Activated CD8-positive, alpha-beta memory T cell treated with anti-CD3 and anti-CD28 coated beads, Interleukin-2, amount 50 U/mL, for 48 hours (primary cell): ENCODE measurements at regions not wholly inside any gene's neighbourhood (a gene's known extent, or its start where the extent isn't known, plus 50 kb on each side); places are given as distances from the start of the nearest gene placed in this dataset.
"Not testable (repeated sequence)": the region's sequence is repeated elsewhere in the genome, so short reads cannot be mapped to it uniquely, and the experiment has no call there.

ENCODE experiments used
- DNase-seq: peaks from one replicate; pipeline ENCODE4 v3.0.0-alpha.2; 2020

- DNase-seq, result not testable (repeated sequence)
These were observed 286.6 kb upstream of the C1QTNF3 start for GRCh38 chr5:34329611-34330108.

- not testable (repeated sequence) for DNase-seq
These were observed 289.0 kb upstream of the C1QTNF3 start for GRCh38 chr5:34331928-34332454.

DNA sequence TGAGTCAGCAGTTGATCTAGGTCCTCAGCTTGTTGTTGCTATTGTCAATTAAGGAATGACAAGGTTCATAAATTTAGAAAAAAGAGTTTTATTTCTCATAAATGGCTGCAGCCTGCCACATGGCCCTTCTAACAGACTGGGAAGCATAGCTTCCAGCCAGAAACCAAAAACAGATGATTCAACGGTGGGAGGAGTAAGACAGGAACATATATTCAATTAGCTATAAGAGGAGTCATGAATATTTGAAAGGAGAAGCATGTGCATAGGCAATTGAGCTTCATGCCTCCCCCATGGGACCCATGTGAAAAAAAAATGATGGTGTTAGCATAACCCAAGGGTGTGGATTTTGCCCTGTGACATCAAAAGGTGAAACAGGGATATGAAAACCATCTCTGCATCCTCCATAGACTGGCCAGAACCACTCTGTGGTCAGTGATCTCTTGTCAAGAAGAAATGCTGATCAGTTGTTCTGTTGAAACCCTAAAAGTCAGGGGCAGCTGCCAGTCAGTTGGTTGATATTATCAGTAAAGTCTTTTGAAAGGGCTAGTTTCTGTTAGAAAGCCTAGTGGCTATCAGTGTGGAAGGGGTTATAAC is 296.5 kb upstream of the C1QTNF3 start:
- not testable (repeated sequence) for DNase-seq

- not testable (repeated sequence) for DNase-seq
These were observed 301.7 kb upstream of the RAI14 start for GRCh38 chr5:34354440-34354839.

GRCh38 chr5:34371417-34371816 is 284.7 kb upstream of the RAI14 start:
- DNase-seq, result not testable (repeated sequence)

DNA sequence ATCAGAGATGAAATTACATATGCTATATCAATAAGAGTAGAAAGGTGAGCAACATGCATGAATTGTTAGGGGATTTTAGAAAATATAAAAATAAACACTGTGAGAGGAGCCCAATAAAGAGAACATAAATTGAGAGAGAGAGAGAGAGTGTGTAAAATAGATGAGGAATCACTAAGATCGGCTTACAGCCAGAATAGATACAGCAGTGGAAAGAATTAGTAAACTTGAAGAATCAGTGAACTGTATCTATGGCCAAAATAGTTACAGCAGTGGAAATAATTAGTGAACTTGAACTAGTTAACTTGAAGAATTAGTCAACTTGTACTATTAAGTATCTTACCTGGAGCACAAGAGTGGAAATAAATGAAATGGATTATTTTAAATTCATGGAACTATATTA is 284.3 kb upstream of the RAI14 start:
- DNase-seq, result not testable (repeated sequence)

- DNase-seq, result not testable (repeated sequence)
These were observed 283.4 kb upstream of the RAI14 start for GRCh38 chr5:34372739-34373138.

DNA sequence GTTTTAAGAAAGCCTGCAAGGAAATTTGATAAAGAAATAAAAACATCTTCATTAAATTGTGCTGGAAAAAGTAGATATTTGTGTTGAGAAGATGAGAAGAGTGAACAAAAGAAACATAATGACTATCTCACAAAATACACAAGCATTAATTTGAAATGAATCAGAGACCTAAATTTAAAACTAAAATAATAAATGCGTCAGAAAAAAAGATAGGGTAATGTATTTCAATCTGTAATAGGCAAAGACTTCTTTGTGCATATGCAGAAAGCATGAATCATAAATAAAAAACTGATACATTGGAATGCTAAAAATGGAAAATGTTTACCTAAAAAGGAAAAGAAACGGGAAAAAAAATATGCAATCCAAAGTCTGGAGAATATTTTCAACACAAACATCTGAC is 278.5 kb upstream of the RAI14 start:
- not testable (repeated sequence) for DNase-seq

GRCh38 chr5:34378498-34378897 is 277.6 kb upstream of the RAI14 start:
- DNase-seq, result not testable (repeated sequence)

DNA sequence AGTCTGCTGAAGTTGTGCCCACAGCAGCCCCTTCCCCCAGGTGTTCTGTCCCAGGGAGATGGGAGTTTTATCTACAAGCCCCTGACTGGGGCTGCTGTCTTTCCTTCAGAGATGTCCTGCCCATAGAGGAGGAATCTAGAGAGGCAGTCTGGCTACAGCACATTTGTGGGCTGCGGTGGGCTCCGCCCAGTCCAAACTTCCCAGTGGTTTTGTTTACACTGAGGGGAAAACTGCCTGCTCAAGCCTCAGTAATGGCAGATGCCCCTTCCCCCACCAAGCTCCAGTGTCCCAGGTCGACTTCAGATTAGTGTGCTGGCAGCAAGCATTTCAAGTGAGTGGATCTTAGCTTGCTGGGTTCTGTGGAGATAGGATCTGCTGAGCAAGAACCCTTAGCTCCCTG is 267.4 kb upstream of the RAI14 start:
- not testable (repeated sequence) for DNase-seq

- no peak for DNase-seq
These were observed 246.8 kb upstream of the RAI14 start for GRCh38 chr5:34409373-34409772.

- DNase-seq, result no peak
These were observed 245.6 kb upstream of the RAI14 start for GRCh38 chr5:34410411-34411139.

- DNase-seq, result no peak
These were observed 244.4 kb upstream of the RAI14 start for GRCh38 chr5:34411470-34412346.

DNA sequence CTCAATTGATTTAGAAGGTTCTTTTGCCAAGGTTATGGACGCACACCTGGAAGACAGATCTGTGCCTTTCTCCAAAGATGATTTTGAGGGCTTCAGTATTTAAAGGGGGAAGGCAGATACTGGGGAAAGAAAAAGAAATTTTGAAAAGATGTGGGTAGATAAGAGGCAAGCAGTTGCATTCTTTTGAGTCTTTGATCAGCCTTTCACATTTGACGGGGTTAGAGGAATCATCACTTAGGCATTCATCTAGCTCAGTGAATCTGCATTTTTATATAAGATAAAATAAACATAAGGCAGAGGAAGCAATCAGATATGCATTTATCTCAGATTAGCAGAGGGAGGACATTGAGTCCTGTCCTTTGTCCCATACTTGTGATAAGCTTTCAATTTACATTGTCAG is 243.4 kb upstream of the RAI14 start:
- no peak for DNase-seq

GRCh38 chr5:34415559-34416198 is 240.4 kb upstream of the RAI14 start:
- no peak for DNase-seq

- DNase-seq, result no peak
These were observed 239.6 kb upstream of the RAI14 start for GRCh38 chr5:34416501-34417008.

- DNase-seq, result not testable (repeated sequence)
These were observed 235.9 kb upstream of the RAI14 start for GRCh38 chr5:34420191-34420590.

DNA sequence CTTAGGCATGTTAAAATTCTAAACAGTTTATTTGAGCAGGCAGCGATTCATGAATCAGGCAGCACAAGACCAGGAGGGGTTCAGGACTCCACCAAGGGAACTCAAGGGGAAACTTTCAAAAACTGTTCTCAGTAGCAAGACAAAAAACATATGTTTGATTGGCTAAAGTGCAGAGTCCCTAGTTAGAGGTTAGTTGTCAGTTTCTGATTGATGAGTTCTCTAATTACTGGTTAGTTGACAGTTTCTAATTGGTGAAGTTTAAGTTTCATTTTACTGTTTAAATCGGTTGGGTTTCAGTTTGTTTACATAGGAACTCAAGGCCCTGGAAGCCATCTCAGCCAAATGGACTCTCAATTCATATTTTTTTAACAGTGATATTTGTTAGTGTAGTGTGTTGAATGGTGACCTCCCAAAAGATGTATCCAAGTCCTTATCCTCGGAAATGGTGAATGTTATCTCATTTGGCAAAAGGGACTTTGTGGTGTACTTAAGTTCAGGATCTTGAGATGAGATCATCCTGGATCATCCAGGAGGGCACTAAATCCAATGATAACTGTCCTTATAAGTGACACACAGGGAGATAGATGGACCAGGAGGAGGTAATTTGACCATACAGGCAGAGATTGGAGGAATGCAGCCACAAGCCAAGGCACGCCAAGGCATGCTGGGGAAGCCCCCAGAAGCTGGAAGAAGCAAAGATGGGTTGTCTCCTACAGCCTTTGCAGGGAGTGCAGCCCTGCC is 219.2 kb upstream of the RAI14 start:
- DNase-seq, result no peak

DNA sequence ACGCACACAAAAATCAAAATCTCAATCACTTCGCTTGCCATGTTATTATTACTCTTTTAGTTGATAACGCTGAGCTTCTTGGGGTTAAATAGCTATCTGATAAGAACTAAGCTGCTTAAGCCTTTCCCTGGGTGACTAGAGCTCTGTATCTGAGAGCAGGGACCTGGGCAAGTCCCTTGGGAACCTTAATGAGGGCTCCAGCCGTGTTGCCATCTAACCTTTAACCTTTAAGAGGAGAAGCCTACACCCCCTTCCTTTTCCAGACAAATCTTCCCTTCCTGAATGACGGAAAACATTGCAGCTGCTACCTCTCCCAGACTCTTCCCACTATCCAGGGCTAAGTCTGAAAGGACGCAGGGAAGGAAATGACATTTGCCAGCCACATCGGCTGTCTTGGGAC is 216.5 kb upstream of the RAI14 start:
- no peak for DNase-seq

GRCh38 chr5:34441767-34442166 is 214.4 kb upstream of the RAI14 start:
- DNase-seq, result not testable (repeated sequence)

DNA sequence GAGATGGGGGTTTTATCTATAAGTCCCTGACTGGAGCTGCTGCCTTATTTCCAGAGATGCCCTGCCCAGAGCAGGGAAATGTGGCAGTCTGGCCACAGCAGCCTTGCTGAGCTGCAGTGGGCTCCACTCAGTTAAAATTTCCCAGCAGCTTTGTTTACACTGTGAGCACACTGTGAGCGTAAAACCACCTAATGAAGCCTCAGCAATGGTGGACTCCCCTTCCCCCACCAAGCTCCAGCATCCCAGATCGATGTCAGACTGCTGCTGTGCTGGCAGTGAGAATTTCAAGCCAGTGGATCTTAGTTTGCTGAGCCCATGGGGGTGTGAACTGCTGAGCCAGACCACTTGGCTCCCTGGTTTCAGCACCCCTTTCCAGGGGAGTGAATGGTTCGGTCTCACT is 208.7 kb upstream of the RAI14 start:
- DNase-seq, result no peak

- DNase-seq, result no peak
These were observed 206.5 kb upstream of the RAI14 start for GRCh38 chr5:34449639-34450038.
